ENCODE measurements at regions not wholly inside any gene's neighbourhood (a gene's known extent, or its start where the extent isn't known, plus 50 kb on each side); places are given as distances from the start of the nearest gene placed in this dataset.

DNA sequence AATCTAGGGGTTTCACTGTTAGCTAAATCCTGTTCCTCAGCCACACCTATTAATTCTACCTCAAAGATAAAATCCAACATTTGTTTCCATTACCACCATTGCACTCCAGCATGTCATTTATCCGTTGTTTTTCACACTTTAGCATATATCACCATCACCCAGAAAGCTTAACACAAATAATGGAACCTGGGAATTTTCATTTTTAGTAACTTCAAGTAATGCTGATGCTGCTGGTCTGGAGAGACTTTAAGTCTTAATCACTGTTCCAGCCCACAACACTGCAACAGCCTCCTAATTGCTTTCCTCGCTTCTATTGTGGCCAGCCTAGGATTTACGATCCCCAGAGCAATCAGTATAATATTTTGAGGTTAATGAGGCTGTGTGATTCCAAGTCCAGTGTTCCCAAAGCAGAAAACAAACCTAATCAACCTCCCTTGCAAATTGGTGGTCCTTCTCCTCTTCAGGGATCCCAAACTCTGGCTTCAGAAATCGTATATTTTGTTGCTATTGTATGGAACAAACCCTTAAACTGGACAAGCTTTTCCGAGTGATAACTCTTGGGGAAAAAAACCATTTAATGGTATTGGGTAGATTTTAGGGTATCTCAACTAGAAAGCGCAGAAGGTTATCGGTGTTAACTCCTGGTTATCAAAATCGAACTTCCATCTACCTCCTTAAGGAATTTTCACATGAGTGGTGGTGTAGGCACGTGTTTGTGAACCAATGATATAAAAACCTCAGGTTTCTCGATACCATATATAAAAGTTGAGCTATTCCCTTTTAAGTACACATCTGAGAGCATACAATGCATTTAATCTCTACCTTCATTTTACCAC is 50.0 kb upstream of the BOLA1 start:
- DNase-seq (ENCODE audit: low read depth, low spot score): no peak
- dilution Hi-C loops (cut with MboI; ENCODE audit: extremely low pct_ligation_motif_present, low sequenced_read_pairs): no loop called here
- H3K79me2 ChIP-seq (ENCODE audit: control insufficient read depth, insufficient read depth, low read length): peaks cover 47% of the 10 kb centered on the region

More for the DNA sequence above, 50.0 kb upstream of the BOLA1 start:
- Histone ChIP-seq H4K20me1 (ENCODE audit: control insufficient read depth, extremely low read depth, insufficient read depth, low read length) (peaks cover 4% of the 10 kb centered on the region), H3K36me3 (ENCODE audit: control insufficient read depth in 2 of 2, extremely low read depth in 1 of 2, insufficient read depth in 2 of 2, low read length in 2 of 2) (peaks cover 0 to 1% of the 10 kb centered on the region in 2 experiments), H3K9me1 (ENCODE audit: control insufficient read depth, extremely low read depth, insufficient read depth, low read length) (peaks cover 2% of the 10 kb centered on the region), H2AFZ (ENCODE audit: control insufficient read depth, low read length) (no peak overlapping the region), H3K27ac (ENCODE audit: control insufficient read depth, insufficient read depth, low read length) (peak overlapping the region; percentile 73), H3K27me3 (ENCODE audit: control insufficient read depth, extremely low read depth, insufficient read depth, low read length) (no peaks in the 10 kb centered on the region), H3K4me2 (ENCODE audit: control insufficient read depth, extremely low read depth, insufficient read depth, low read depth, low read length) (peak overlapping the region; percentile 92), H3K4me3 (ENCODE audit: control insufficient read depth in 2 of 3, extremely low read depth in 1 of 3, insufficient read depth in 2 of 3, low read depth in 1 of 3, low read length in 3 of 3) (peak overlapping the region; percentile 45 to 61 (median 53)), H3K9me3 (ENCODE audit: control insufficient read depth, low read depth, low read length) (no peaks in the 10 kb centered on the region), H3K4me1 (ENCODE audit: control insufficient read depth, extremely low read depth, insufficient read depth, low read length) (peaks cover 38% of the 10 kb centered on the region), H3K9ac (ENCODE audit: control insufficient read depth, extremely low read depth, insufficient read depth, low read length) (peak overlapping the region; percentile 73)
- TF ChIP-seq, protein P1, sequence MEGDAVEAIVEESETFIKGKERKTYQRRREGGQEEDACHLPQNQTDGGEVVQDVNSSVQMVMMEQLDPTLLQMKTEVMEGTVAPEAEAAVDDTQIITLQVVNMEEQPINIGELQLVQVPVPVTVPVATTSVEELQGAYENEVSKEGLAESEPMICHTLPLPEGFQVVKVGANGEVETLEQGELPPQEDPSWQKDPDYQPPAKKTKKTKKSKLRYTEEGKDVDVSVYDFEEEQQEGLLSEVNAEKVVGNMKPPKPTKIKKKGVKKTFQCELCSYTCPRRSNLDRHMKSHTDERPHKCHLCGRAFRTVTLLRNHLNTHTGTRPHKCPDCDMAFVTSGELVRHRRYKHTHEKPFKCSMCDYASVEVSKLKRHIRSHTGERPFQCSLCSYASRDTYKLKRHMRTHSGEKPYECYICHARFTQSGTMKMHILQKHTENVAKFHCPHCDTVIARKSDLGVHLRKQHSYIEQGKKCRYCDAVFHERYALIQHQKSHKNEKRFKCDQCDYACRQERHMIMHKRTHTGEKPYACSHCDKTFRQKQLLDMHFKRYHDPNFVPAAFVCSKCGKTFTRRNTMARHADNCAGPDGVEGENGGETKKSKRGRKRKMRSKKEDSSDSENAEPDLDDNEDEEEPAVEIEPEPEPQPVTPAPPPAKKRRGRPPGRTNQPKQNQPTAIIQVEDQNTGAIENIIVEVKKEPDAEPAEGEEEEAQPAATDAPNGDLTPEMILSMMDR (optimal IDR thresholded peaks at IDR 0.05 in 1 of 3, IDR thresholded peaks at IDR 0.05 in 1 of 3, conservative IDR thresholded peaks at IDR 0.05 in 1 of 3; ENCODE audit: extremely low read depth in 1 of 3, insufficient read depth in 2 of 3, low read length in 3 of 3): no peak
- no peak for TF ChIP-seq EZH2 (IDR thresholded peaks at IDR 0.05; ENCODE audit: low read length)
- FAIRE-seq: no peak
